ENCODE measurements at regions not wholly inside any gene's neighbourhood (a gene's known extent, or its start where the extent isn't known, plus 50 kb on each side); places are given as distances from the start of the nearest gene placed in this dataset.
"Not testable (repeated sequence)": the region's sequence is repeated elsewhere in the genome, so short reads cannot be mapped to it uniquely, and the experiment has no call there.

DNA sequence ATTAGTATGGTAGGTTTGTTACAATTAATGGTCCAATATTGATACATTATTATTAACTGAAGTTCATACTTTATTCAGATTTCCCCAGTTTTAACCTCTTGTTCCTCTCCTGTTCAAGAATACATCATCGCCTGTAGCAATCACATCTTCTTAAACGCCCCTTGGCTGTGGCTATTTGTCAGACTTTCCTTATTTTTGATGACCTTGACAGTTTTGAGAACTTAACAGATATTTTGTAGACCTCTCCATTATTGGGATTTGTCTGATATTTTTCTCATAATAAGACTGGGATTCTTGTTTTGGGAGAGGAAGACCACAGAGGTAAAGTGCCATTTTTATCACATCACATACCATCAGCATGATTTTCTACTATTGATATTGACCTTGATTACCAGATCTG lies 112.3 kb upstream of the MARCHF11 start:
- no peak for DNase-seq

DNA sequence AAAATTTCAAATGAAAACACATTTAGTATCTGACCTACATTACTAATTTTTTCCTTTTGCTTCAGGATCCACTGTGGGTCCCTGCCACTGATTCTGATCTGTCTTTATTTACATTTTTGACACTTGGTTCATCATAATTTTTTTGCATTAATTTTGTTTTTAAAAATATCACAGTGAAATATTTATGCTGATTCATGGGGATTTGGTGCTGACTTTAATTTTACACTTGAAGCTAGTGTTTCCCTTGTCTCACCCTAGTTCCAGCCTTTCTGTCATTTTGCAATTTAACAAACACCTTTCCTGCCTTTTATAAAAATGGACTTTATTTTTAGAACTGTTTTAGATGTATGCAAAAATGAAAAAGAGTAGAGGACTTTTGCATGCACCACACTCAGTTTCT lies 111.9 kb upstream of the MARCHF11 start:
- DNase-seq = no peak

DNA sequence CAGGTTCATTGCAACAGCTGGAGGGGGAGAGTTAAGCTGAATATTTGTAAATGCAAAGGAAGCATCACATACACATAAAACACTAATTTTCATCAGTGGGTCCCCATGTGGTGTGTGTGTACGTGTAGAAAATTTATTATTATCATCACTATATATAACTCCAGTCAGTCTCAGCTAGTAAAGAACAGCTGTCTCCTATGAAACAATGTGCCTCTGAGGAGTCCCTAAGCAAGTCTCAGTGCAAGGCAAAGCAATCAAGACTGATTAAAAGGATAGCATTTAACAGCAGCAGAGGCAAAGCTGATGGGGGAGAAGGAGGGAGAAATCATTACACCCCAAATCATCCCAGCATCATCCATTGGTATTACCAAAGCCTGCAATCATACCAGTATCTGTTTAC lies 104.2 kb upstream of the MARCHF11 start:
- DNase-seq = no peak

DNA sequence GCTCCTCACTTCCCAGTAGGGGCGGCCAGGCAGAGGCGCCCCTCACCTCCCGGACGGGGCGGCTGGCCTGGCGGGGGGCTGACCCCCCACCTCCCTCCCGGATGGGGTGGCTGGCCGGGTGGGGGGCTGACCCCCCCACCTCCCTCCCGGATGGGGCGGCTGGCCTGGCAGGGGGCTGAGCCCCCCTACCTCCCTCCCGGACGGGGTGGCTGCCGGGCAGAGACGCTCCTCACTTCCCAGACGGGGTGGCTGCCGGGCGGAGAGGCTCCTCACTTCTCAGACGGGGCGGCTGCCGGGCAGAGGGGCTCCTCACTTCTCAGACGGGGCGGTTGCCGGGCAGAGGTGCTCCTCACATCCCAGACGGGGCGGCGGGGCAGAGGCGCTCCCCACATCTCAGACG lies 97.3 kb upstream of the MARCHF11 start:
- not testable (repeated sequence) for DNase-seq

DNA sequence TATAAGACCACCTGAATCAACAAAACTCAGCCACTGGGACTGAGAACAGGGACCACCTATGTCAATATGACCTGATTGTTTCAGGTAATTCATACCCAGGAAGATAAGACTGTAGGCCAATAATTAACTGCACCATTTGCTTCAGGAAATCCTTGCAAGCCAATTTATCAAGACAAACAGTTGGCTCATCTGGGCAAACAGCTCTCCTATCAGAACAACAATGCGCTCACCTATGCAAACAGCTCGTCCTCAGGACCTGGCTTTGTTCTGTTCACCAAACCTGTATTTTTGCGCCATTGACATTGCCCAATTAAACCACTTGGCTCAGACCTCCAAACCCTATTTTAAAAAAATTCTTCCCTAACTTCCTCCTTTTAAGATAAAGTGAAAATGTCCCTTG lies 92.3 kb upstream of the MARCHF11 start:
- no peak for DNase-seq

GRCh38 chr5:16265141-16265540 lies 85.5 kb upstream of the MARCHF11 start:
- DNase-seq = no peak

DNA sequence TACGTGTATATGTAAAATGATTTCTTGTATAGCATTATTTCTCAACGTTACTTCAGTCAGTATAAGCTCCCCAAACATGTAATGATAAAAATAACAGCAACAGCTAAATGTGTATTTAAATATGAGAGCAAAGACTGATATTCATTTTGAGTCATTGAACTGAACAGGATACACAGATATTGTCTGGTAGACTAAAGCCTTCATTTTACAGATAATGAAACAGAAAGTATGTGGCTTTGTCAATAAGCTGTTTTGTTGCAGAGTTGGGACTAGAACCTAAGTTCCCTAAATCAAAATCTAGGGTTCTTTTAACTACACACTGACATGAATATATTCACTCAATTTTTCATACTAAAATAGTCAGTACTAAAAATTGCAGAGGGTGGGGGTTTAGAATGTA lies 80.4 kb upstream of the MARCHF11 start:
- no peak for DNase-seq

DNA sequence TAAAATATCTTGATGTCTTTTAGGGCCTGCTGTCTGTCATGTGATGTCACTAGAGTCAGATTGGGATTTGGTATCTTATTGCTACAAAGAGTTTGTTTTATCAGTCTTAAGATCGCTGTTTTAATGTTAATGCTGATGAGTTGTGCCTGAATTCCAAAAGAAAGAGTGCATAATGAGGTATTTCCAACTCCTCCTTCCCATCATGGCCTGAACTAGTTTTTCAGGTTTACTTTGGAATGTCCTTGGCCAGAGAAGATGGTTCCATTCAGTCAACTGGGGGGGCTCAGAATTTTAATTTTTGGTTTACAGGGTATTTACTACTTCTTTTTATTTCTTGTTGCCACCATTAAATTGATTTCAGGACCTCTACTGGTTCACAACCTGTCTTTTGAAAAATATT lies 74.3 kb upstream of the MARCHF11 start:
- DNase-seq = no peak

GRCh38 chr5:16245956-16246355 lies 66.4 kb upstream of the MARCHF11 start:
- DNase-seq = no peak

GRCh38 chr5:16245249-16245648 lies 65.7 kb upstream of the MARCHF11 start:
- no peak for DNase-seq

DNA sequence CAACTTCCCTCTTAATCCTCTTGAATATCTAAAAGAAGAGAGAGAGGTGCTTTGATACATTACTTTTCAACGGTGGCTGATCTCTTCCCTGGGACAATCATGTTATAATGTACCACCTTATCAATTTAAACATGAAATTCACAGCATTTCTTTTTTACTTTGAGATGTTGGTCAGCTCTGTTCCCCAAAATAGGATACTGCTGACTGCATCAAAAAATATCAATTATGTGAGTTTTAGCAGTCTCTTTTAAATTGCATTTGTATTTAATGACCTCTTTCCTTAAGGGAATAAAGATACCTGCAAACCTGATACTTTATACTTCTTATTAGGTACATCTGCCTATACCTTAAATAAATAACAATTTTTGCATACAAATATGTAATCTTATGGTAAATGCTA lies 58.4 kb upstream of the MARCHF11 start:
- no peak for DNase-seq

DNA sequence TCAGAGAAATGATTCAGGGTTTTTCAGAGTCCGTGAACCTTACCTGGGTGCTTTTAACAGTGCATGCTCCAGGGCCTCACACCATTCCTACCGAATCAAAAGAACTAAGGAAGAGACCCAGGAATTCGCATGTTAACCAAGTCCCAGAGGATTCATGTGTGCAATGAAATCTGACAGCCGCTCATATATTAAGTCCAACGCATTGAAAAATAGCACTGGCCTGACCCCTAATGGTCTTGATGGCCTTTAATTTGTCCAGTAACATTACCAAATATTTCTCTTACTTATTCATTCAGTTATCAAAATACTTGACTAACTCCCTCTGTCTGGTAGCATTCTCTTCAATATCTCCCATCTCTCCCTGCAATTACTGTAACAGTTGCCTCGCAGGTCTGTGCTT lies 55.0 kb upstream of the MARCHF11 start:
- DNase-seq = no peak

DNA sequence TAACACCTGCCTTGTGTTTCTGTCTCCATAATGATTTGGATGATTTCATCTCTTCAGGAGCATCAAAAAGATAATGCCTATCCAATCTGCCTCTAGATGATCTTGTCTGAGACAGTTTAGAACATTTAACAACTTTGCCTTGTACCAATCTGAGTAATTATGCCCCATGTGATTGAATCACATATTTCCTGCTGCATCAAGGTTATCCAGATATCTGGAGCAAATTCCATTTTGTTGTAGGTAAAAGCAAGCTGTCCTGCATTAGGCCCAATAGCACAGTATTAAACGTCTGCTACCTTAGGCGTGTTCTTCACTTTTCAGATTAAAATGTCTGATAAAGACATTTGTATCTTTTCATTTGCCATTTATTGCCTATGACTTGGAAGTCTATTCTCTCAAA lies 54.1 kb upstream of the MARCHF11 start:
- no peak for DNase-seq

GRCh38 chr5:16229357-16229940 lies 49.9 kb upstream of the MARCHF11 start:
- no peak for DNase-seq
